Karpas-422 (cell line): ENCODE measurements at regions not wholly inside any gene's neighbourhood (a gene's known extent, or its start where the extent isn't known, plus 50 kb on each side); places are given as distances from the start of the nearest gene placed in this dataset.

Experiments used
- DNase-seq: peaks from one replicate; pipeline ENCODE4 v3.0.0-alpha.2; 2015
- H2AFZ ChIP-seq: fragments of 200-600 bp; sonication (generic); 2 replicates; pipeline ENCODE4 v1.6.1; 2014; ENCODE audit warnings: antibody characterized with exemption, low read length, mixed read lengths
- H3K27ac ChIP-seq: fragments of 200-600 bp; sonication (generic); 2 replicates; pipeline ENCODE4 v1.5.1; 2014; ENCODE audit warnings: mild to moderate bottlenecking, low read length, moderate library complexity
- H3K27me3 ChIP-seq: fragments of 200-600 bp; sonication (generic); 2 replicates; pipeline ENCODE4 v1.6.1; 2014; ENCODE audit warnings: low read length, mixed read lengths
- H3K36me3 ChIP-seq: fragments of 200-600 bp; sonication (generic); 2 replicates; pipeline ENCODE4 v1.6.1; 2014; ENCODE audit warnings: low read length, mixed read lengths; ENCODE audit not compliant: insufficient read depth
- H3K4me1 ChIP-seq: fragments of 200-600 bp; sonication (generic); 2 replicates; pipeline ENCODE4 v1.6.1; 2014; ENCODE audit warnings: mild to moderate bottlenecking, low read length, mixed read lengths
- H3K4me2 ChIP-seq: fragments of 200-600 bp; sonication (generic); 2 replicates; pipeline ENCODE4 v1.6.1; 2014; ENCODE audit warnings: low read length, low read depth, mild to moderate bottlenecking; ENCODE audit not compliant: poor library complexity, severe bottlenecking
- H3K4me3 ChIP-seq: fragments of 200-600 bp; sonication (generic); 2 replicates; pipeline ENCODE4 v1.5.1; 2014; ENCODE audit warnings: mild to moderate bottlenecking, antibody characterized with exemption, low read length, mixed read lengths
- H3K79me2 ChIP-seq: fragments of 200-600 bp; sonication (generic); 2 replicates; pipeline ENCODE4 v1.6.1; 2014; ENCODE audit warnings: mild to moderate bottlenecking, low read length, mixed read lengths
- H3K9ac ChIP-seq: fragments of 200-600 bp; sonication (generic); 2 replicates; pipeline ENCODE4 v1.6.0; 2014; ENCODE audit warnings: low read length
- H3K9me2 ChIP-seq: fragments of 200-600 bp; sonication (generic), shearing (Covaris generic); replicated peaks from 2 replicates; pipeline ENCODE4 v1.6.0; 2014; ENCODE audit warnings: mild to moderate bottlenecking, low read length, moderate library complexity; ENCODE audit not compliant: insufficient read depth
- H3K9me3 ChIP-seq: fragments of 300-700, 200-600 bp; sonication (generic); 2 replicates; pipeline ENCODE4 v1.6.1; 2014; ENCODE audit warnings: low read length, mixed read lengths
- H4K20me1 ChIP-seq: fragments of 200-600 bp; sonication (generic); 2 replicates; pipeline ENCODE4 v1.6.1; 2014; ENCODE audit warnings: mild to moderate bottlenecking, antibody characterized with exemption, low read length, low read depth; ENCODE audit not compliant: insufficient read depth

DNA sequence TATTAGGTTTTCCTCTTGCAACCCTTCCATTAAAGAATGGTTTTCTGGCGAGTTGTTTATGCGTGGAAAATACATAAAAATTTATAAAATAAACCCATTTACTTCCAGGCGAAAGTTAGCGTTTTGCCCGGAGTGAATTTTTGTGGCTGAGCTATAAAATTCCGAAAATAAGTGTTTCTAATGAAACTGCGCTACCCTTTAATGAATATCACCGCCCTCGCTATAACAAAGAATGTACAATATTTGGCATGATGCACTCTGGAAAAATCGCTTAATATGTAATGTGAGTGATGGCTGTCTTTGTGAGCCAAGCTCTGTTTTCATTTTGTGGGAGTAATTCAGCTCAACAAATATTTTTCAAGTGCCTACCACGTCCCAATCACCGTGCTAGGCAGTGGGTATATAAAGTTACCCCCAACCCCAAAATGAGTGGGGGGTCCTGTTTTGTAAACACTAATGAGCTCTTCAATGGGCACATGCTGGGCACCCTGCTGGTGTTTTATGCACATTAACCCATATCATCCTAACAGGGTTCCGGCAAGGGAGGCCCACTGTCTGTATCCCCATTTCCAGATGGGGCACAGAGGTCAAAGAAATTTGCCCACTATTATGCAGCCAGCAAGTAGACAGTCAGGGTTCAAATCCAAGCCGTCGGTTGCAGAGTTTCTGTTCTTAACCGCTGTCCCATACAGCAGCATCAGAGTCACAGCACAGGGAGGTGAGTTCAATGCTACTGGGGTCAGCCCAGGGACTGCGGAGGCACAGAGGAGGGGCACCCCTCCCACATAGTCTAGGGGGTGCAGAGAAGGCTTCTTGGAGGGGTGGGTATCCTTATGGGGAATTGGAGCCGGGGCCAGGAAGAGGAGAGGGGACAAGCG, 65.7 kb upstream of the STX18 start:
- no peak overlapping the region for H3K9ac ChIP-seq
- H3K4me3 ChIP-seq, result no peak overlapping the region
- H3K4me1 ChIP-seq, result no peaks in the 10 kb centered on the region
- H2AFZ ChIP-seq, result no peak overlapping the region
- H3K79me2 ChIP-seq, result no peaks in the 10 kb centered on the region
- no peak for DNase-seq
- H3K9me3 ChIP-seq, result no peaks in the 10 kb centered on the region
- no peak overlapping the region for H3K4me2 ChIP-seq
- H4K20me1 ChIP-seq, result no peaks in the 10 kb centered on the region
- no peaks in the 10 kb centered on the region for H3K36me3 ChIP-seq
- no peaks in the 10 kb centered on the region for H3K9me2 ChIP-seq
- H3K27ac ChIP-seq, result no peak overlapping the region
- H3K27me3 ChIP-seq, result no peaks in the 10 kb centered on the region

DNA sequence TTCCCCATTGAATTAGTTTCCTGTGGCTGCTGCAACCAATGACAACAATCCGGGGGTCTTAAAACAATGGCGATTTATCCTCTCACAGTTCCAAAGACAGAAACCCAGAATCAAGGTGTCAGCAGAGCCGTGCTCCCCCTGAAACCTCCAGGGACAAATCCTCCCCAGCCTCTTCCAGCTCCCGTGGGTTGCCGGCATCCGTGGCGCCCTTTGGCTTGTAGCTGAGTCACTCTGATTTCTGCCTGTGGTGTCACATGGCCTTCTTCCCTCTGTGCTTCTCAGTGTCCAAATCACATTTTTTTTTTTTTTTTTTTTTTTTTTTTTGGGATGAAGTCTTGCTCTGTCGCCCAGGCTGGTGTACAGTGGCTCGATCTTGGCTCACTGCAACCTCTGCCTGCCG, 64.5 kb upstream of the STX18 start:
- no peaks in the 10 kb centered on the region for H3K9me3 ChIP-seq
- no peak overlapping the region for H2AFZ ChIP-seq
- no peak for DNase-seq
- H3K27me3 ChIP-seq, result no peaks in the 10 kb centered on the region
- H4K20me1 ChIP-seq, result no peaks in the 10 kb centered on the region
- H3K4me3 ChIP-seq, result no peak overlapping the region
- no peaks in the 10 kb centered on the region for H3K4me1 ChIP-seq
- H3K79me2 ChIP-seq, result no peaks in the 10 kb centered on the region
- H3K36me3 ChIP-seq, result no peaks in the 10 kb centered on the region
- no peak overlapping the region for H3K4me2 ChIP-seq
- H3K9ac ChIP-seq, result no peak overlapping the region
- no peaks in the 10 kb centered on the region for H3K9me2 ChIP-seq
- H3K27ac ChIP-seq, result no peak overlapping the region

DNA sequence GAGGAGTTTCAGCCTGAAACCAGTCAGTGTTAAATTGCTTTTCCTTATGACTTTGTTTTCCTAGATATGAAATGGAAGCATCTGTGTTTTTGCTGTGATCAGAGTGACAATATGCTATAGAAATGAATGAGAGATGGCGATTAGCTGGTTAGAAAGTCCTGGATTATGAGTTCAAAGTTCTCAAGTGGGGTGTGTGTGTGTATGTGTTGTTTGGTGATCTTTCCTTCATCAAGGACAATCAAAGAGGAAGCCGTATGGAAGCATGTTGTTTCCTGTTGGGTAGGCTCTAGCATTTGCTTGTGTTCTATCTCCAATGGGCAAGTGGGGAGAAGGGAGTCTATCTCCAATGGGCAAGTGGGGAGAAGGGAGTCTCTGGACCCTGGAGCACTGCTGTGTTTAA, 64.0 kb upstream of the STX18 start:
- H3K9me2 ChIP-seq, result no peaks in the 10 kb centered on the region
- no peak overlapping the region for H2AFZ ChIP-seq
- H3K79me2 ChIP-seq, result no peaks in the 10 kb centered on the region
- H3K36me3 ChIP-seq, result no peaks in the 10 kb centered on the region
- no peak overlapping the region for H3K9ac ChIP-seq
- no peaks in the 10 kb centered on the region for H4K20me1 ChIP-seq
- H3K4me1 ChIP-seq, result no peaks in the 10 kb centered on the region
- H3K27ac ChIP-seq, result no peak overlapping the region
- no peaks in the 10 kb centered on the region for H3K27me3 ChIP-seq
- H3K4me3 ChIP-seq, result no peak overlapping the region
- H3K4me2 ChIP-seq, result no peak overlapping the region
- no peak for DNase-seq
- H3K9me3 ChIP-seq, result no peaks in the 10 kb centered on the region

DNA sequence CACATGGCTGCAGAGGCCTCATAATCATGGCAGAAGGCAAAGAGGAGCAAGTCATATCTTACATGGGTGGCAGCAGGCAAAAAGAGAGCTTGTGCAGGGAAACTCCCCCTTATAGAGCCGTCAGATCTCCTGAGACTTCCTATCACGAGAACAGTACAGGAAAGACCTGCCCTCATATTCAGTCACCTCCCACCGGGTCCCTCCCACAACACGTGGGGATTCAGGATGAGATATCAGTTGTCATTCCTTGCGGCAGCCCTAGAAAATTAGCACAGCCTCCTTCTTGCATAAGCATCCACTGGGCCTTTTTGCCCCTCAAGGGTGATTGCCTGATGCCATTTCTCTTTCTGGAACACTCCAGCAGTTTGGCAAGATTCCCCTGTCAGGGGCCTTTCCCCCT, 61.7 kb upstream of the STX18 start:
- Histone ChIP-seq H3K36me3 (no peaks in the 10 kb centered on the region), H3K27me3 (no peaks in the 10 kb centered on the region), H3K4me2 (no peak overlapping the region), H3K9me3 (no peaks in the 10 kb centered on the region), H3K27ac (no peak overlapping the region), H3K4me1 (0 out of 2 replicates have a peak, but pooled peaks cover 4% of the 10 kb centered on the region), H3K9me2 (no peaks in the 10 kb centered on the region), H3K4me3 (no peak overlapping the region), H3K9ac (no peak overlapping the region), H4K20me1 (no peaks in the 10 kb centered on the region), H2AFZ (no peak overlapping the region), H3K79me2 (no peaks in the 10 kb centered on the region)
- no peak for DNase-seq

DNA sequence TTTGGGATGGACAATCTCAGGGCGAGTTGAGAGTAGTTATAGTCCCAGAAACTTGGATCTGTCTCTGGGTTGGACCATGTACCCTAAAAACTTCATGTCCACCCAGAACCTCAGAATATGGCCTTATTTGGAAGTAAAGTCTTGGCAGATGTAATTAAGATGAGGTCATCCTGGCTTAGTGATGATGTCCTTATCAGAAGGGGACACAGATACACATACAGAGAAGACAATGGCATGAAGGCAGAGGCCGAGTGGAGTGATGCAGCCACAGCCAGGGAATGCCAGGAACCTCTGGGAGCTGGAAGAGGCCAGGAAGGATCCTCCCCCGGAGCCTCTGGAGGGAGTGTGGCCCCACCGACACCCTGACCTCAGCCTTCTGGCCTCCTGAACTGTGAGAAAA, 61.2 kb upstream of the STX18 start:
- Histone ChIP-seq H3K4me3 (no peak overlapping the region), H3K27ac (no peak overlapping the region), H3K4me1 (0 out of 2 replicates have a peak, but pooled peaks cover 4% of the 10 kb centered on the region), H3K9me3 (no peaks in the 10 kb centered on the region), H3K27me3 (no peaks in the 10 kb centered on the region), H3K79me2 (no peaks in the 10 kb centered on the region), H3K36me3 (no peaks in the 10 kb centered on the region), H3K9me2 (no peaks in the 10 kb centered on the region), H2AFZ (no peak overlapping the region), H4K20me1 (no peaks in the 10 kb centered on the region), H3K9ac (no peak overlapping the region), H3K4me2 (no peak overlapping the region)
- DNase-seq, result no peak

DNA sequence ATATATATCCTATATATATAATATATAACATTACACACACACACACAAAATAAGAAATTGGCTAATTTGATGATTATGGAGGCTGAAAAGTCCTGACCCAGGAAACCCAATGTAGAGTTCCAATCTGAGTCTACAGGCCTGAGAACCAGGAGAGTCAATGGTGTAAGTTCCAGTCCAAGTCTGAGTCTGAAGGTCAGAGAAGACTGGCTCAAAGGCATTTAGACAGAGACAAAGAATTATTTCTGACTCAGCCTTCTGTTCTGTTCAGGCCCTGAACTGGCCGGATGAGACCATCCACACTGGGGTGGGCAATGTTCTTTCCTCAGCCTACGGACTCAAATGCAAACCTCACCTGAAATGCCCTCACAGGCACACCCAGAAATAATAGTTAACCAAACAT, 60.6 kb upstream of the STX18 start:
- Histone ChIP-seq H3K79me2 (no peaks in the 10 kb centered on the region), H3K4me1 (0 out of 2 replicates have a peak, but pooled peaks cover 4% of the 10 kb centered on the region), H3K36me3 (no peaks in the 10 kb centered on the region), H4K20me1 (no peaks in the 10 kb centered on the region), H3K4me2 (no peak overlapping the region), H3K27me3 (no peaks in the 10 kb centered on the region), H2AFZ (no peak overlapping the region), H3K9me2 (no peaks in the 10 kb centered on the region), H3K4me3 (no peak overlapping the region), H3K9ac (no peak overlapping the region), H3K27ac (no peak overlapping the region), H3K9me3 (no peaks in the 10 kb centered on the region)
- DNase-seq, result no peak

DNA sequence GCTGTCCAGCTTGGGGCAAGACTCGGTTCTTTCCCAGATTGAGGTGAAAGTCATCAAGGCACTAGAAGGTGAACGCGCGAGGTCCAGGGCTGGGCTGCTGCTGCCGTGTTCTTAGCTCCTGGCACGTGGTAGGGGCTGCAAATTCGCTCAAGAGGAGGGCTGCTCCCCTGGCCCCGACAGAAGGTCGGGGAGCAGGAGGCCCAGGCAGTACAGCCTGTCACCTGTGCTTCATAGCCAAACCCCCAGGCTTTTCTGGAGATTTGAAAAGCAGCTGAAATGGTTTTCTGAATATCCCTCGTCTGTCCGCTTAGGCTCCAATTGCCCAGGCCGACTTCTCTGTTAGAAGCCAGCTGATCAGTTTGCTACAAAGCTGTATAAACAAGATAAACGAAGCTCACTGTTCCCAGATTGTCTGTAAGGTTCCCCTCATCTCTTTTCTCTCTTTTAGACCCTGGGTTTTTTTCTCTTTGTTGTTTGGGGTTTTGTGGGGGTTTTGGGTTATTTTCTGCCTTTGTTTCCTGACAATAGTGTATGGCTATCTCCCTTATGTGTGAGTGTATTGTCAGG, 60.0 kb upstream of the STX18 start:
- Histone ChIP-seq H3K9me2 (no peaks in the 10 kb centered on the region), H3K36me3 (no peaks in the 10 kb centered on the region), H3K4me3 (no peak overlapping the region)

DNA sequence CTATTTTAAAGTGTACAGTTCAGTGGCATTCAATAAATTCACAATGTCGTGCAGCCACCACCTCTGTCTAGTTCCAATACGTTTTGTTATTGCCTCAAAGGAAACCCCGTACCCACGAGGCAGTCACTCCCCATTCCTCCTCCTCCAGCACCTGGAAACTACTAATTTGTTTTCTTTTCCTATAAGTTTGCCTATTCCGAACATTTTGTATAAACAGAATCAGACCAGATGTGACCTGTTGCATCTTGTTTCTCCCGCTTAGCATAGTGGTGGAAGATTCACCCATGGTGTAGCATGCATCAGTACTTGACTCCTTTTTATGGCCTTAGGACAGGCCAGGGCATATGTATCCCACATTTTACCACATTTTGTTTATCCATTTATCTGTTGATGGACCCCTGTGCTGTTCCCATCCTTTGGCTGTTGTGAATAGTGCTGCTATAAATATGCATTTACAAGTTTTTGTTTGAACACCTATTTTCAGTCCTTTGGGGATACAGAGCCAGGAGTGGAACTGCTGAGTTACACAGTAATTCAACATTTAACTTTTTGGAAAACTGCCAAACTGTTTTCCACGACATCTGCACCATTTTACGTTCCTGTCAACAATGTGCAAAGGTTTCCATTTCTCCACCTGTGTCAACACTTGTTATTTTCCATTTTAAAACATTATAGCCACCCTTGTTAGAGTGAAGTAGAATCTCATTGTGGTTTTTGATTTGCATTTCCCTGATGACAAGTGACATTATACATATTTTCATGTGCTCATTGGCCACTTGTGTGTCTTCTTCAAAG, 57.8 kb upstream of the STX18 start:
- Histone ChIP-seq H3K4me3 (no peak overlapping the region), H3K27me3 (no peaks in the 10 kb centered on the region), H2AFZ (no peak overlapping the region), H3K4me1 (0 out of 2 replicates have a peak, but pooled peaks cover 4% of the 10 kb centered on the region), H4K20me1 (no peaks in the 10 kb centered on the region), H3K79me2 (no peaks in the 10 kb centered on the region), H3K9me3 (peaks cover 14% of the 10 kb centered on the region), H3K36me3 (peaks cover 5% of the 10 kb centered on the region; the same call in 1 of the 2 replicates), H3K9ac (no peak overlapping the region), H3K9me2 (no peaks in the 10 kb centered on the region), H3K4me2 (no peak overlapping the region), H3K27ac (no peak overlapping the region)
- no peak for DNase-seq

More for the DNA sequence above, 60.0 kb upstream of the STX18 start:
- no peaks in the 10 kb centered on the region for H3K79me2 ChIP-seq
- 0 out of 2 replicates have a peak, but pooled peaks cover 4% of the 10 kb centered on the region for H3K4me1 ChIP-seq
- H3K27me3 ChIP-seq, result no peaks in the 10 kb centered on the region
- no peaks in the 10 kb centered on the region for H4K20me1 ChIP-seq
- no peak for DNase-seq
- H3K27ac ChIP-seq, result no peak overlapping the region
- H2AFZ ChIP-seq, result no peak overlapping the region
- no peaks in the 10 kb centered on the region for H3K9me3 ChIP-seq
- H3K4me2 ChIP-seq, result no peak overlapping the region
- no peak overlapping the region for H3K9ac ChIP-seq
